CD4-positive, alpha-beta T cell (primary cell): ENCODE measurements at regions not wholly inside any gene's neighbourhood (a gene's known extent, or its start where the extent isn't known, plus 50 kb on each side); places are given as distances from the start of the nearest gene placed in this dataset.
"Not testable (repeated sequence)": the region's sequence is repeated elsewhere in the genome, so short reads cannot be mapped to it uniquely, and the experiment has no call there.

Experiments
- ATAC-seq: fragments of 200-7000 bp; cut with Tn5 transposase; one replicate; pipeline ENCODE4 v1.10.0; 2022; ENCODE audit warnings: mild to moderate bottlenecking; ENCODE audit not compliant: poor library complexity
- CTCF ChIA-PET: fragments of 350-600 bp; sonication (Branson Sonifier 250); formaldehyde crosslinking; loops from one replicate; lab custom pipeline; 2021; ENCODE audit warnings: antibody characterized with exemption, inconsistent platforms; lab: Charles Lee
- POLR2A ChIA-PET: fragments of 350-600 bp; sonication (Branson Sonifier 250); formaldehyde crosslinking; loops from one replicate; lab custom pipeline; 2021; ENCODE audit warnings: antibody characterized with exemption, inconsistent platforms; lab: Charles Lee
- DNase-seq, 14 experiments: peaks; one replicate each; pipeline ENCODE4 v3.0.0-alpha.2; 2013 to 2020; ENCODE audit warnings: mixed read lengths in 2 of 14
- H3K27ac ChIP-seq, 2 donors: one replicate each; pipeline versions ENCODE4 v1.5.1 to v1.7.0; 2013; ENCODE audit warnings: low read length in 2 of 2, low read depth in 1 of 2, mild to moderate bottlenecking in 1 of 2
- H3K27me3 ChIP-seq, 2 experiments: 1 replicate in 1 of 2; 2 replicates in 1 of 2; pipeline versions ENCODE4 v1.6.1 to v1.7.0; 2013; ENCODE audit warnings: low read length in 2 of 2, control low read depth in 1 of 2, mild to moderate bottlenecking in 1 of 2, moderate library complexity in 1 of 2; ENCODE audit not compliant: insufficient read depth in 2 of 2, control insufficient read depth in 1 of 2
- H3K36me3 ChIP-seq: one replicate; pipeline ENCODE4 v1.6.1; 2013; ENCODE audit warnings: low read length, control low read depth; ENCODE audit not compliant: insufficient read depth
- H3K4me1 ChIP-seq: one replicate; pipeline ENCODE4 v1.6.1; 2013; ENCODE audit warnings: low read length, control low read depth; ENCODE audit not compliant: insufficient read depth
- H3K4me3 ChIP-seq: one replicate; pipeline ENCODE4 v1.5.1; 2013; ENCODE audit warnings: mild to moderate bottlenecking, low read length, moderate library complexity
- H3K9me3 ChIP-seq, 2 experiments: 1 replicate in 1 of 2; 2 replicates in 1 of 2; pipeline versions ENCODE4 v1.6.1 to v1.7.0; 2013; ENCODE audit warnings: low read length in 2 of 2, mild to moderate bottlenecking in 2 of 2, control low read depth in 1 of 2, moderate library complexity in 1 of 2; ENCODE audit not compliant: control insufficient read depth in 1 of 2, insufficient read depth in 1 of 2
- H3K27ac Mint-ChIP-seq: one replicate; pipeline ENCODE4 v1.8.0; 2020; ENCODE audit warnings: mixed read lengths
- H3K27me3 Mint-ChIP-seq: one replicate; pipeline ENCODE4 v1.8.0; 2021; ENCODE audit warnings: mixed read lengths
- H3K36me3 Mint-ChIP-seq: one replicate; pipeline ENCODE4 v1.8.0; 2021; ENCODE audit warnings: low read depth, mixed read lengths
- H3K4me1 Mint-ChIP-seq: one replicate; pipeline ENCODE4 v1.8.0; 2021; ENCODE audit warnings: low read depth, mixed read lengths
- H3K4me3 Mint-ChIP-seq: one replicate; pipeline ENCODE4 v1.8.0; 2020; ENCODE audit warnings: mild to moderate bottlenecking, mixed read lengths
- H3K9me3 Mint-ChIP-seq: one replicate; pipeline ENCODE4 v1.8.0; 2020; ENCODE audit warnings: mixed read lengths
- intact Hi-C, 2 experiments: fragments of 100-400 bp; cut with DNase I in 1 of 2; cut with micrococcal nuclease in 1 of 2; formaldehyde crosslinking; loops; one replicate each; pipeline versions ENCODE4 v1.15.1 to v1.9.0; 2023 to 2025; cut with DNase I, micrococcal nuclease

- H3K27ac Mint-ChIP-seq, DNase-seq, H3K27me3 ChIP-seq, H3K4me3 Mint-ChIP-seq, H3K4me1 ChIP-seq, POLR2A ChIA-PET, H3K9me3 Mint-ChIP-seq, H3K36me3 Mint-ChIP-seq, CTCF ChIA-PET, H3K4me1 Mint-ChIP-seq, H3K9me3 ChIP-seq, intact Hi-C loops, H3K27me3 Mint-ChIP-seq, H3K4me3 ChIP-seq, H3K27ac ChIP-seq, ATAC-seq, H3K36me3 ChIP-seq: not testable (repeated sequence)
These were observed 68.5 kb upstream of the FCGR1A start for GRCh38 chr1:149713952-149714351.

GRCh38 chr1:149724618-149725302 lies 57.7 kb upstream of the FCGR1A start:
- H3K27ac Mint-ChIP-seq, H3K4me3 Mint-ChIP-seq, H3K4me1 Mint-ChIP-seq, CTCF ChIA-PET, intact Hi-C loops, H3K36me3 ChIP-seq, H3K9me3 ChIP-seq, H3K4me3 ChIP-seq, POLR2A ChIA-PET, DNase-seq, H3K27ac ChIP-seq, H3K4me1 ChIP-seq, H3K36me3 Mint-ChIP-seq, H3K27me3 Mint-ChIP-seq, H3K9me3 Mint-ChIP-seq, ATAC-seq, H3K27me3 ChIP-seq: not testable (repeated sequence)

- H3K36me3 Mint-ChIP-seq, H3K27ac ChIP-seq, H3K4me1 Mint-ChIP-seq, H3K4me3 ChIP-seq, H3K27me3 Mint-ChIP-seq, POLR2A ChIA-PET, H3K27me3 ChIP-seq, H3K9me3 ChIP-seq, H3K4me3 Mint-ChIP-seq, CTCF ChIA-PET, H3K9me3 Mint-ChIP-seq, H3K36me3 ChIP-seq, H3K4me1 ChIP-seq, H3K27ac Mint-ChIP-seq, intact Hi-C loops, ATAC-seq: not testable (repeated sequence)
- peak in 1 of 14 experiments; percentile 2 for DNase-seq
These were observed 55.8 kb upstream of the FCGR1A start for GRCh38 chr1:149726688-149727087.

GRCh38 chr1:149728598-149728997 lies 53.9 kb upstream of the FCGR1A start:
- H3K27me3 Mint-ChIP-seq, H3K27ac ChIP-seq, H3K4me3 ChIP-seq, H3K27me3 ChIP-seq, ATAC-seq, H3K4me1 ChIP-seq, H3K36me3 Mint-ChIP-seq, H3K36me3 ChIP-seq, POLR2A ChIA-PET, H3K9me3 ChIP-seq, intact Hi-C loops, DNase-seq, H3K27ac Mint-ChIP-seq, H3K4me1 Mint-ChIP-seq, H3K9me3 Mint-ChIP-seq, CTCF ChIA-PET, H3K4me3 Mint-ChIP-seq: not testable (repeated sequence)
